Keratinocyte (primary cell): ENCODE measurements at regions not wholly inside any gene's neighbourhood (a gene's known extent, or its start where the extent isn't known, plus 50 kb on each side); places are given as distances from the start of the nearest gene placed in this dataset.

Experiments used
- EZH2 ChIP-seq: IDR thresholded peaks from one replicate; pipeline ENCODE4 v1.6.1; 2012; ENCODE audit warnings: inconsistent platforms, mild to moderate bottlenecking, low read length, moderate library complexity
- TF ChIP-seq, protein P1 (sequence below), 3 experiments: IDR thresholded peaks in 1 of 3; conservative IDR thresholded peaks in 1 of 3; optimal IDR thresholded peaks in 1 of 3; 2 replicates in 2 of 3; 3 replicates in 1 of 3; pipeline versions ENCODE3 to v1.5.1; 2011; ENCODE audit warnings: low read length in 3 of 3, mild to moderate bottlenecking in 3 of 3, moderate library complexity in 2 of 3, control low read depth in 1 of 3, inconsistent platforms in 1 of 3; ENCODE audit not compliant: insufficient read depth in 2 of 3; ENCODE audit errors: extremely low read depth in 1 of 3

DNA sequence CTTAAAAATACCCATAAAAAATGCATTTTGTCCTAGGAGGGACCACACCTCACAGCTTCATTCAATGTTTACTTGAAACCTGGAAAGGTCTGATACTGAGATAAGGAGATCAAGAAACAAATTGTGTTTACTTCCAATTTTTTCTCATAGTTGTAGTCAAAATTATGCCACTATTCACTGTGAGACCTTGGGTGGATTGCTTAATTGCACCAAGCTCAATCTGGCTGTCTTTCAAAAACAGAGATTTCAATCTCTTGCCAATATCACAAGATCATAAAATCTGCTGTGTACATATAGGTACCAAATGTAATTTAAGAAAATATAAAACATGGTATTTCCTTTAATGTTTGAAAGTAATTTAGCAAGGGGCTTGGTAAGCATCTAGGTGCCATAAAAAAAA lies 186.4 kb upstream of the THBS1 start:
- no peak for TF ChIP-seq EZH2
- TF ChIP-seq, protein P1, sequence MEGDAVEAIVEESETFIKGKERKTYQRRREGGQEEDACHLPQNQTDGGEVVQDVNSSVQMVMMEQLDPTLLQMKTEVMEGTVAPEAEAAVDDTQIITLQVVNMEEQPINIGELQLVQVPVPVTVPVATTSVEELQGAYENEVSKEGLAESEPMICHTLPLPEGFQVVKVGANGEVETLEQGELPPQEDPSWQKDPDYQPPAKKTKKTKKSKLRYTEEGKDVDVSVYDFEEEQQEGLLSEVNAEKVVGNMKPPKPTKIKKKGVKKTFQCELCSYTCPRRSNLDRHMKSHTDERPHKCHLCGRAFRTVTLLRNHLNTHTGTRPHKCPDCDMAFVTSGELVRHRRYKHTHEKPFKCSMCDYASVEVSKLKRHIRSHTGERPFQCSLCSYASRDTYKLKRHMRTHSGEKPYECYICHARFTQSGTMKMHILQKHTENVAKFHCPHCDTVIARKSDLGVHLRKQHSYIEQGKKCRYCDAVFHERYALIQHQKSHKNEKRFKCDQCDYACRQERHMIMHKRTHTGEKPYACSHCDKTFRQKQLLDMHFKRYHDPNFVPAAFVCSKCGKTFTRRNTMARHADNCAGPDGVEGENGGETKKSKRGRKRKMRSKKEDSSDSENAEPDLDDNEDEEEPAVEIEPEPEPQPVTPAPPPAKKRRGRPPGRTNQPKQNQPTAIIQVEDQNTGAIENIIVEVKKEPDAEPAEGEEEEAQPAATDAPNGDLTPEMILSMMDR (optimal IDR thresholded peaks at IDR 0.05 in 1 of 3, IDR thresholded peaks at IDR 0.05 in 1 of 3, conservative IDR thresholded peaks at IDR 0.05 in 1 of 3; ENCODE audit: extremely low read depth in 1 of 3, insufficient read depth in 2 of 3, low read length in 3 of 3): no peak
